ENCODE measurements at regions not wholly inside any gene's neighbourhood (a gene's known extent, or its start where the extent isn't known, plus 50 kb on each side); places are given as distances from the start of the nearest gene placed in this dataset.
"Not testable (repeated sequence)": the region's sequence is repeated elsewhere in the genome, so short reads cannot be mapped to it uniquely, and the experiment has no call there.

DNA sequence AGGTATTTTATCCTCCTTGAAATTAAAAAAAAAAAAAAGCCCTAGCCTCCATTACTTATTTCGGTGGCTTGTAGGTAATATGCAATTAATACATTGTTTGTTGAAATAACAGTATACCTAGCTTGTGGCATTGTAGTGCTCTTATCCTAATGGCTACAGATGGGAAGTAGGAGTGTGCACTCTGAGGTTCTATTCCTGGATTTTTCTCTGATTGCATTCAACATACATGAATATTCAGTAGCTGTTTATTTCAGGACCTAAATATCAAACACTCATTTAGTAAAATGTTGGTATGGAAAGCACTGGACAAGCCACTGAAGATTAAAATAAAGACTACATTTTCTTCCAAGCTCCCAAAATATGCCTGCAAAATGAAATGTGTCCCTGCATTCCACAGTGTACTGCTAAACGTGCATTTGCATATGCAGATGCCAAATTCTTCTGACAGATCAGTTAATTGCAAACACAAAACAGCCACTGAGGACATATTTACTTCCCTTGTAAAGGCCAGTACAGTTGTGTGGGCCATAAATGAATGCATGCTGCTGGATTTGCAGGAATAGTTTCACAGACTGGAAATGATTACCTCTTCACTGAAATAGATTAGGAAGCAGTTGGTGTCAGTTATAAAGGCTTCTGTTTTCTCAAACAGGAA is 826.1 kb downstream of the PRELID2 start:
- H3K9me3 Mint-ChIP-seq (ENCODE audit: unreplicated experiment), result no peaks in the 10 kb centered on the region
- no peaks in the 10 kb centered on the region for H3K36me3 Mint-ChIP-seq (ENCODE audit: insufficient read depth, unreplicated experiment)
- Histone ChIP-seq H3K4me3 (ENCODE audit: low read depth, low read length) (no peak overlapping the region), H3K36me3 (ENCODE audit: control insufficient read depth, insufficient read depth, low read length) (no peaks in the 10 kb centered on the region), H3K4me1 (no peaks in the 10 kb centered on the region), H3K9me3 (no peaks in the 10 kb centered on the region), H3K27me3 (replicated peaks; ENCODE audit: control insufficient read depth, insufficient read depth, low read length) (no peaks in the 10 kb centered on the region)
- ChIA-PET POLR2A (no interaction called here), CTCF (no interaction called here)
- no peak overlapping the region for H3K27ac Mint-ChIP-seq (ENCODE audit: unreplicated experiment)
- H3K27me3 Mint-ChIP-seq (ENCODE audit: insufficient read depth, unreplicated experiment), result no peaks in the 10 kb centered on the region
- BruUV-seq (replicated peaks), result no TSS peak
- intact Hi-C loops (cut with micrococcal nuclease; ENCODE audit: unreplicated experiment), result no loop called here
- no peaks in the 10 kb centered on the region for H3K4me1 Mint-ChIP-seq (ENCODE audit: low read depth, unreplicated experiment)
- H3K4me3 Mint-ChIP-seq (ENCODE audit: unreplicated experiment), result no peak overlapping the region
- no peak for DNase-seq
- TF ChIP-seq, protein P1, sequence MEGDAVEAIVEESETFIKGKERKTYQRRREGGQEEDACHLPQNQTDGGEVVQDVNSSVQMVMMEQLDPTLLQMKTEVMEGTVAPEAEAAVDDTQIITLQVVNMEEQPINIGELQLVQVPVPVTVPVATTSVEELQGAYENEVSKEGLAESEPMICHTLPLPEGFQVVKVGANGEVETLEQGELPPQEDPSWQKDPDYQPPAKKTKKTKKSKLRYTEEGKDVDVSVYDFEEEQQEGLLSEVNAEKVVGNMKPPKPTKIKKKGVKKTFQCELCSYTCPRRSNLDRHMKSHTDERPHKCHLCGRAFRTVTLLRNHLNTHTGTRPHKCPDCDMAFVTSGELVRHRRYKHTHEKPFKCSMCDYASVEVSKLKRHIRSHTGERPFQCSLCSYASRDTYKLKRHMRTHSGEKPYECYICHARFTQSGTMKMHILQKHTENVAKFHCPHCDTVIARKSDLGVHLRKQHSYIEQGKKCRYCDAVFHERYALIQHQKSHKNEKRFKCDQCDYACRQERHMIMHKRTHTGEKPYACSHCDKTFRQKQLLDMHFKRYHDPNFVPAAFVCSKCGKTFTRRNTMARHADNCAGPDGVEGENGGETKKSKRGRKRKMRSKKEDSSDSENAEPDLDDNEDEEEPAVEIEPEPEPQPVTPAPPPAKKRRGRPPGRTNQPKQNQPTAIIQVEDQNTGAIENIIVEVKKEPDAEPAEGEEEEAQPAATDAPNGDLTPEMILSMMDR (IDR thresholded peaks at IDR 0.05; ENCODE audit: insufficient read depth in 1 of 2, low read depth in 1 of 2, low read length in 1 of 2, severe bottlenecking in 1 of 2, unreplicated experiment in 1 of 2), result no peak

DNA sequence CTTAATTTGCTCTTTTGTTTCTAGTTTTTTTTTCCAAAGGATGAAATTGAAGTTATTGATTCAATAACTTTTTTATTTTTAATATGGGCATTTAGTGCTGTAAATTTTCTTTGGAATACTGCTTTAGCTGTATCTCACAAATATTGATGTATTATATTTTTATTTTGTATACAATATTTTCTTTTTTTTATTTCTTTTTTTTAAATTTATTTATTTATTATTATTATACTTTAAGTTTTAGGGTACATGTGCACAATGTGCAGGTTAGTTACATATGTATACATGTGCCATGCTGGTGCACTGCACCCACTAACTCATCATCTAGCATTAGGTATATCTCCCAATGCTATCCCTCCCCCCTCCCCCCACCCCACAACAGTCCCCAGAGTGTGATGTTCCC is 823.7 kb downstream of the KCTD16 start:
- H3K27me3 ChIP-seq (replicated peaks; ENCODE audit: control insufficient read depth, insufficient read depth, low read length); H3K36me3 Mint-ChIP-seq (ENCODE audit: insufficient read depth, unreplicated experiment); BruUV-seq (replicated peaks); CTCF ChIA-PET; H3K27ac Mint-ChIP-seq (ENCODE audit: unreplicated experiment); DNase-seq; H3K27me3 Mint-ChIP-seq (ENCODE audit: insufficient read depth, unreplicated experiment); POLR2A ChIA-PET; H3K9me3 ChIP-seq; H3K4me3 ChIP-seq (ENCODE audit: low read depth, low read length); H3K36me3 ChIP-seq (ENCODE audit: control insufficient read depth, insufficient read depth, low read length); H3K9me3 Mint-ChIP-seq (ENCODE audit: unreplicated experiment); H3K4me1 Mint-ChIP-seq (ENCODE audit: low read depth, unreplicated experiment); intact Hi-C loops (cut with micrococcal nuclease; ENCODE audit: unreplicated experiment); H3K4me1 ChIP-seq; H3K4me3 Mint-ChIP-seq (ENCODE audit: unreplicated experiment): not testable (repeated sequence)

DNA sequence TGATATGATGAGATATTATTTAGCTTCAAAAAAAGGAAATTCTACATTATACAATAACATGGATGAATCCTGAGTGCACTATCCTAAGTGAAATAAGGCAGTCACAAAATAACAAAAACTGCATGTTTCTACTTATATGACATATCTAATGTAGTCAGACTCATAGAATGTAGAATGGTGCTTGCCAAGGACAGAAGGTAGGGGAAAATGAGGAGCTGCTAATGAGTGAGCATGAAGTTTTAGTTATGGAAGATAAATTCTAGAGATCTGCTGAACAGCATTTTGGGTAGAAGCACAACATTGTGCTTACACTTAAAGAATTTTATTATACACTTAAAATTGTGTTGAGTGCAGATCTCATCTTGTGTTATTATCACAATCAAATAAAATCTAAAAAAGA is 812.4 kb downstream of the KCTD16 start:
- no peaks in the 10 kb centered on the region for H3K36me3 Mint-ChIP-seq (ENCODE audit: insufficient read depth, unreplicated experiment)
- no peak overlapping the region for H3K27ac Mint-ChIP-seq (ENCODE audit: unreplicated experiment)
- H3K27me3 ChIP-seq (replicated peaks; ENCODE audit: control insufficient read depth, insufficient read depth, low read length), result no peaks in the 10 kb centered on the region
- H3K4me1 ChIP-seq, result no peaks in the 10 kb centered on the region
- no peaks in the 10 kb centered on the region for H3K36me3 ChIP-seq (ENCODE audit: control insufficient read depth, insufficient read depth, low read length)
- no peak overlapping the region for H3K4me3 ChIP-seq (ENCODE audit: low read depth, low read length)
- TF ChIP-seq, protein P1 (IDR thresholded peaks at IDR 0.05; ENCODE audit: insufficient read depth in 1 of 2, low read depth in 1 of 2, low read length in 1 of 2, severe bottlenecking in 1 of 2, unreplicated experiment in 1 of 2), result no peak
- DNase-seq, result no peak
- H3K9me3 Mint-ChIP-seq (ENCODE audit: unreplicated experiment), result no peaks in the 10 kb centered on the region
- no peaks in the 10 kb centered on the region for H3K9me3 ChIP-seq
- CTCF ChIA-PET, result no interaction called here
- intact Hi-C loops (cut with micrococcal nuclease; ENCODE audit: unreplicated experiment), result no loop called here
- H3K4me3 Mint-ChIP-seq (ENCODE audit: unreplicated experiment), result no peak overlapping the region
- no TSS peak for BruUV-seq (replicated peaks)
- peaks cover 5% of the 10 kb centered on the region for H3K27me3 Mint-ChIP-seq (ENCODE audit: insufficient read depth, unreplicated experiment)
- no peaks in the 10 kb centered on the region for H3K4me1 Mint-ChIP-seq (ENCODE audit: low read depth, unreplicated experiment)
- POLR2A ChIA-PET, result no interaction called here
